Panc1 (cell line): ENCODE measurements at regions not wholly inside any gene's neighbourhood (a gene's known extent, or its start where the extent isn't known, plus 50 kb on each side); places are given as distances from the start of the nearest gene placed in this dataset.

Experiments
- ATAC-seq: fragments of 200-7000 bp; cut with Tn5 transposase; 2 replicates; pipeline ENCODE4 v1.9.1; 2020; ENCODE audit warnings: mild to moderate bottlenecking, moderate library complexity
- BruUV-seq: library from RNA; stranded (reverse); fragments of 400-500 nt; replicated peaks from 2 replicates; lab custom pipeline; 2021; lab: Mats Ljungman, UMichigan
- CTCF ChIA-PET: fragments of 300-600 bp; sonication (Branson Sonifier 250); formaldehyde crosslinking; loops from one replicate; lab custom pipeline; 2022; ENCODE audit warnings: antibody characterized with exemption; lab: Charles Lee
- POLR2A ChIA-PET: fragments of 300-600 bp; sonication (Branson Sonifier 250); formaldehyde crosslinking; loops from one replicate; lab custom pipeline; 2022; ENCODE audit warnings: antibody characterized with exemption; lab: Charles Lee
- DNase-seq: peaks from one replicate; pipeline ENCODE4 v3.0.0-alpha.2; 2010; ENCODE audit warnings: low read depth, low spot score
- H3K27ac ChIP-seq: 2 replicates; pipeline ENCODE4 v1.5.1; 2011; ENCODE audit warnings: mild to moderate bottlenecking, low read length, inconsistent platforms
- H3K27me3 ChIP-seq: fragments of 200-500 bp; sonication (Bioruptor generic); 2 replicates; pipeline ENCODE4 v1.6.0; 2014; ENCODE audit warnings: low read length, inconsistent platforms; ENCODE audit not compliant: control insufficient read depth, insufficient read depth
- H3K36me3 ChIP-seq: fragments of 200-500 bp; sonication (Bioruptor generic); 2 replicates; pipeline ENCODE4 v1.5.1; 2014; ENCODE audit warnings: inconsistent platforms, mild to moderate bottlenecking, low read length, moderate library complexity; ENCODE audit not compliant: control insufficient read depth, insufficient read depth
- H3K4me1 ChIP-seq: 2 replicates; pipeline ENCODE4 v1.5.1; 2011; ENCODE audit warnings: inconsistent platforms, mild to moderate bottlenecking, low read length, moderate library complexity; ENCODE audit not compliant: control insufficient read depth, insufficient read depth
- H3K4me3 ChIP-seq, 2 experiments: 2 replicates each; pipeline ENCODE4 v1.5.1; 2011 to 2012; ENCODE audit warnings: low read depth in 2 of 2, low read length in 2 of 2, mild to moderate bottlenecking in 2 of 2, inconsistent platforms in 1 of 2, moderate library complexity in 1 of 2
- H3K9me3 ChIP-seq: fragments of 200-500 bp; sonication (Bioruptor generic); 2 replicates; pipeline ENCODE4 v1.5.1; 2014; ENCODE audit warnings: low read depth, mild to moderate bottlenecking, inconsistent platforms, low read length, moderate library complexity; ENCODE audit not compliant: control insufficient read depth, insufficient read depth
- CTCF ChIP-seq: fragments of 450-650 bp; IDR thresholded peaks from 2 replicates; pipeline ENCODE4 v1.5.1; 2017; ENCODE audit warnings: mild to moderate bottlenecking
- POLR2AphosphoS5 ChIP-seq: IDR thresholded peaks from 2 replicates; pipeline ENCODE4 v1.6.1; 2012; ENCODE audit warnings: mild to moderate bottlenecking, low read depth, low read length, moderate library complexity
- REST ChIP-seq, 2 experiments: IDR thresholded peaks; 2 replicates each; pipeline ENCODE4 v1.6.1; 2011 to 2012; ENCODE audit warnings: low read depth in 2 of 2, control low read depth in 1 of 2, low read length in 1 of 2, mild to moderate bottlenecking in 1 of 2, moderate library complexity in 1 of 2; ENCODE audit not compliant: insufficient read depth in 1 of 2
- SIN3A ChIP-seq: IDR thresholded peaks from 2 replicates; pipeline ENCODE4 v1.6.1; 2012; ENCODE audit warnings: low read depth, mild to moderate bottlenecking, low read length, moderate library complexity, borderline replicate concordance; ENCODE audit not compliant: insufficient read depth
- TCF7L2 ChIP-seq: IDR thresholded peaks from 2 replicates; pipeline ENCODE4 v1.6.1; 2011; ENCODE audit warnings: mild to moderate bottlenecking, low read depth, low read length, inconsistent platforms
- in situ Hi-C: cut with HindIII; loops from 2 replicates; pipeline ENCODE4 v1.10.0; 2016; ENCODE audit warnings: low sequenced_read_pairs, low pct_unique_long_range_greater_than_20kb
- intact Hi-C: fragments of 100-400 bp; cut with micrococcal nuclease; formaldehyde crosslinking; loops from one replicate; pipeline ENCODE4 v1.10.0; 2022; ENCODE audit not compliant: unreplicated experiment

DNA sequence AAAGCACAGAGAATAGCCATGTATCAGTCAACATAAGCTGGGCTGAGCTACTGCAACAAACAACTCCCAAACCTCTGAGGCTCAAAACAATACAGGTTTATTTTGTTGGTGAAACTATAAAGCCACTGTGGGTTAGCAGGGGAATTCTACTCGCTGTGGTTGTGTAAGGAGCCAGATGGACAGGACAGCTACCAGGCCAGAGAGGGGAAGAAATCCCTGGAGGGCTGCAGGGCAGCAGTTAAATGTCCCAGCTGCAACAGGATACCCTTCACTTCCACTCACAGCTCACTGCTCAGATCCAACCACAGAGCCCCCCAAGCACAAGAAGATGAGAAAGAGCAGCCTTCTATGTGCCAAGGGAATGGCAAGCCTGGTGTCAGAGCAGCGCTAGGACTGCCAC is 245.9 kb upstream of the RAB6C start:
- no peak for DNase-seq
- intact Hi-C loops (no loop called here), in situ Hi-C loops (no loop called here)
- H3K4me3 ChIP-seq: no peak overlapping the region
- TF ChIP-seq POLR2AphosphoS5: no peak
- TF ChIP-seq CTCF: no peak
- no peak for TF ChIP-seq SIN3A
- no peak for TF ChIP-seq REST (IDR thresholded peaks at IDR 0.05; ENCODE audit: insufficient read depth in 1 of 2, low read depth in 2 of 2, low read length in 1 of 2)
- no peak for TF ChIP-seq TCF7L2
- no peak overlapping the region for H3K27ac ChIP-seq
- no peak for ATAC-seq
- ChIA-PET POLR2A (no interaction called here), CTCF (no interaction called here)
- no peaks in the 10 kb centered on the region for H3K9me3 ChIP-seq
- H3K36me3 ChIP-seq: no peaks in the 10 kb centered on the region
- no peaks in the 10 kb centered on the region for H3K4me1 ChIP-seq
- no peaks in the 10 kb centered on the region; the same call in 1 of the 2 replicates for H3K27me3 ChIP-seq
- BruUV-seq: no TSS peak

GRCh38 chr2:129734343-129735034 is 245.0 kb upstream of the RAB6C start:
- POLR2A ChIA-PET: no interaction called here
- H3K36me3 ChIP-seq: no peaks in the 10 kb centered on the region
- H3K27me3 ChIP-seq: no peaks in the 10 kb centered on the region
- no peaks in the 10 kb centered on the region for H3K9me3 ChIP-seq
- no peak overlapping the region for H3K27ac ChIP-seq
- no peaks in the 10 kb centered on the region for H3K4me1 ChIP-seq
- no TSS peak for BruUV-seq
- CTCF ChIA-PET: no interaction called here
- no peak overlapping the region for H3K4me3 ChIP-seq
- intact Hi-C loops: no loop called here
- DNase-seq: no peak
- no peak for TF ChIP-seq CTCF
- TF ChIP-seq POLR2AphosphoS5: no peak
- no peak for TF ChIP-seq SIN3A
- TF ChIP-seq REST (IDR thresholded peaks at IDR 0.05; ENCODE audit: insufficient read depth in 1 of 2, low read depth in 2 of 2, low read length in 1 of 2): no peak
- no peak for TF ChIP-seq TCF7L2
- ATAC-seq: no peak
- in situ Hi-C loops: no loop called here
